ENCODE measurements at regions not wholly inside any gene's neighbourhood (a gene's known extent, or its start where the extent isn't known, plus 50 kb on each side); places are given as distances from the start of the nearest gene placed in this dataset.

- no peaks in the 10 kb centered on the region for H3K36me3 ChIP-seq (ENCODE audit: control insufficient read depth in 1 of 2, insufficient read depth in 2 of 2, low read length in 2 of 2)
- TF ChIP-seq, protein P1, sequence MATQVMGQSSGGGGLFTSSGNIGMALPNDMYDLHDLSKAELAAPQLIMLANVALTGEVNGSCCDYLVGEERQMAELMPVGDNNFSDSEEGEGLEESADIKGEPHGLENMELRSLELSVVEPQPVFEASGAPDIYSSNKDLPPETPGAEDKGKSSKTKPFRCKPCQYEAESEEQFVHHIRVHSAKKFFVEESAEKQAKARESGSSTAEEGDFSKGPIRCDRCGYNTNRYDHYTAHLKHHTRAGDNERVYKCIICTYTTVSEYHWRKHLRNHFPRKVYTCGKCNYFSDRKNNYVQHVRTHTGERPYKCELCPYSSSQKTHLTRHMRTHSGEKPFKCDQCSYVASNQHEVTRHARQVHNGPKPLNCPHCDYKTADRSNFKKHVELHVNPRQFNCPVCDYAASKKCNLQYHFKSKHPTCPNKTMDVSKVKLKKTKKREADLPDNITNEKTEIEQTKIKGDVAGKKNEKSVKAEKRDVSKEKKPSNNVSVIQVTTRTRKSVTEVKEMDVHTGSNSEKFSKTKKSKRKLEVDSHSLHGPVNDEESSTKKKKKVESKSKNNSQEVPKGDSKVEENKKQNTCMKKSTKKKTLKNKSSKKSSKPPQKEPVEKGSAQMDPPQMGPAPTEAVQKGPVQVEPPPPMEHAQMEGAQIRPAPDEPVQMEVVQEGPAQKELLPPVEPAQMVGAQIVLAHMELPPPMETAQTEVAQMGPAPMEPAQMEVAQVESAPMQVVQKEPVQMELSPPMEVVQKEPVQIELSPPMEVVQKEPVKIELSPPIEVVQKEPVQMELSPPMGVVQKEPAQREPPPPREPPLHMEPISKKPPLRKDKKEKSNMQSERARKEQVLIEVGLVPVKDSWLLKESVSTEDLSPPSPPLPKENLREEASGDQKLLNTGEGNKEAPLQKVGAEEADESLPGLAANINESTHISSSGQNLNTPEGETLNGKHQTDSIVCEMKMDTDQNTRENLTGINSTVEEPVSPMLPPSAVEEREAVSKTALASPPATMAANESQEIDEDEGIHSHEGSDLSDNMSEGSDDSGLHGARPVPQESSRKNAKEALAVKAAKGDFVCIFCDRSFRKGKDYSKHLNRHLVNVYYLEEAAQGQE (IDR thresholded peaks at IDR 0.05; ENCODE audit: low read depth), result no peak
- TF ChIP-seq POLR2AphosphoS5 (IDR thresholded peaks at IDR 0.05; ENCODE audit: low read depth, low read length) (no peak), CTCF (IDR thresholded peaks at IDR 0.05 in 2 of 3, conservative IDR thresholded peaks at IDR 0.05 in 1 of 3; ENCODE audit: borderline replicate concordance in 1 of 3, insufficient read depth in 1 of 3, low read depth in 2 of 3, low read length in 2 of 3) (no peak), EZH2phosphoT487 (IDR thresholded peaks at IDR 0.05; ENCODE audit: borderline replicate concordance) (no peak), TCF7L2 (IDR thresholded peaks at IDR 0.05; ENCODE audit: borderline replicate concordance, extremely low read depth, insufficient read depth, insufficient read length) (no peak), EGR1 (IDR thresholded peaks at IDR 0.05; ENCODE audit: low read depth) (no peak)
- H2AFZ ChIP-seq (ENCODE audit: low read depth, low read length, poor library complexity, severe bottlenecking), result no peak overlapping the region
- no peak overlapping the region for H3K4me2 ChIP-seq (ENCODE audit: low read length)
- H3K9ac ChIP-seq (ENCODE audit: low read length), result no peak overlapping the region
- H3K9me3 ChIP-seq (ENCODE audit: control insufficient read depth in 1 of 2, insufficient read depth in 1 of 2, low read depth in 1 of 2, low read length in 2 of 2), result no peaks in the 10 kb centered on the region
- no peaks in the 10 kb centered on the region for H4K20me1 ChIP-seq (ENCODE audit: insufficient read depth)
- BruUV-seq (replicated peaks), result no TSS peak
- intact Hi-C loops (cut with micrococcal nuclease), result loop anchor here (10.0 kb wide), 1 partner anchor 275 kb away; the partner anchor contains the start of gene KLF12
- H3K4me3 ChIP-seq (replicated peaks in 1 of 2; ENCODE audit: low read depth in 1 of 2, low read length in 2 of 2), result no peak overlapping the region
- no peaks in the 10 kb centered on the region for H3K27me3 ChIP-seq (ENCODE audit: insufficient read depth, low read length)
- ChIA-PET CTCF (no interaction called here), POLR2A (no interaction called here), RAD21 (ENCODE audit: low non-redundant PET in 1 of 2, low total read pairs in 2 of 2, uncharacterized antibody in 2 of 2, unreplicated experiment in 2 of 2) (no interaction called here)
- no peaks in the 10 kb centered on the region for H3K4me1 ChIP-seq (ENCODE audit: control insufficient read depth in 1 of 2, insufficient read depth in 2 of 2, low read length in 2 of 2)
- H3K27ac ChIP-seq (ENCODE audit: low read depth, low read length), result no peak overlapping the region
- ATAC-seq, result no peak
- no peaks in the 10 kb centered on the region for H3K9me2 ChIP-seq (ENCODE audit: insufficient read depth)
- no peaks in the 10 kb centered on the region for H3K79me2 ChIP-seq (ENCODE audit: insufficient read depth, low read length)
- DNase-seq (ENCODE audit: low read depth, low spot score), result no peak
Observed at GRCh38 chr13:73859841-73860240, 274.4 kb downstream of the KLF12 start.

Measured in HCT116 (cell line).